Naive thymus-derived CD4-positive, alpha-beta T cell (primary cell): ENCODE measurements at regions not wholly inside any gene's neighbourhood (a gene's known extent, or its start where the extent isn't known, plus 50 kb on each side); places are given as distances from the start of the nearest gene placed in this dataset.
"Not testable (repeated sequence)": the region's sequence is repeated elsewhere in the genome, so short reads cannot be mapped to it uniquely, and the experiment has no call there.

Source experiments
- ATAC-seq: fragments of 150-1000 bp; cut with Tn5 transposase; 2 replicates; pipeline ENCODE4 v1.10.0; 2021; ENCODE audit warnings: mild to moderate bottlenecking, moderate library complexity
- CTCF ChIA-PET: fragments of 350-600 bp; sonication (Branson Sonifier 250); formaldehyde crosslinking; loops from one replicate; lab custom pipeline; 2021; ENCODE audit warnings: antibody characterized with exemption; lab: Charles Lee
- POLR2A ChIA-PET: fragments of 350-600 bp; sonication (Branson Sonifier 250); formaldehyde crosslinking; loops from one replicate; lab custom pipeline; 2021; ENCODE audit warnings: antibody characterized with exemption, inconsistent platforms; lab: Charles Lee
- DNase-seq, 9 donors: peaks; one replicate each; pipeline versions ENCODE4 v3.0.0 to v3.0.0-alpha.2; 2020 to 2022; ENCODE audit warnings: mixed read lengths in 1 of 9
- H3K27ac ChIP-seq: one replicate; pipeline ENCODE4 v1.7.0; 2013; ENCODE audit warnings: mild to moderate bottlenecking, low read depth, low read length, moderate library complexity
- H3K27me3 ChIP-seq, 2 donors: one replicate each; pipeline ENCODE4 v1.7.0; 2013; ENCODE audit warnings: low read length in 2 of 2, mild to moderate bottlenecking in 2 of 2, moderate library complexity in 2 of 2; ENCODE audit not compliant: control insufficient read depth in 2 of 2, insufficient read depth in 2 of 2
- H3K36me3 ChIP-seq, 3 experiments: 1 replicate in 2 of 3; 2 replicates in 1 of 3; pipeline ENCODE4 v1.7.0; 2013; ENCODE audit warnings: low read length in 3 of 3, mild to moderate bottlenecking in 3 of 3, moderate library complexity in 1 of 3; ENCODE audit not compliant: insufficient read depth in 3 of 3, control insufficient read depth in 2 of 3
- H3K4me1 ChIP-seq, 2 donors: one replicate each; pipeline ENCODE4 v1.7.0; 2013; ENCODE audit warnings: low read length in 2 of 2, mild to moderate bottlenecking in 2 of 2, moderate library complexity in 1 of 2; ENCODE audit not compliant: control insufficient read depth in 2 of 2, insufficient read depth in 2 of 2
- H3K4me3 ChIP-seq: 2 replicates; pipeline ENCODE4 v1.7.0; 2013; ENCODE audit warnings: mild to moderate bottlenecking, low read length
- H3K9me3 ChIP-seq, 3 experiments: 1 replicate in 2 of 3; 2 replicates in 1 of 3; pipeline ENCODE4 v1.7.0; 2013; ENCODE audit warnings: low read length in 3 of 3; ENCODE audit not compliant: control insufficient read depth in 2 of 3
- H3K27ac Mint-ChIP-seq, 9 donors: one replicate each; pipeline ENCODE4 v1.8.0; 2020 to 2022; ENCODE audit warnings: mixed read lengths in 9 of 9, mild to moderate bottlenecking in 8 of 9, moderate library complexity in 5 of 9, inconsistent platforms in 2 of 9
- H3K27me3 Mint-ChIP-seq, 5 donors: one replicate each; pipeline ENCODE4 v1.8.0; 2021 to 2022; ENCODE audit warnings: mixed read lengths in 5 of 5, mild to moderate bottlenecking in 1 of 5
- H3K36me3 Mint-ChIP-seq, 5 donors: one replicate each; pipeline ENCODE4 v1.8.0; 2020 to 2022; ENCODE audit warnings: mixed read lengths in 5 of 5, mild to moderate bottlenecking in 3 of 5, inconsistent platforms in 1 of 5
- H3K4me1 Mint-ChIP-seq, 7 donors: one replicate each; pipeline ENCODE4 v1.8.0; 2020 to 2022; ENCODE audit warnings: mixed read lengths in 7 of 7, mild to moderate bottlenecking in 3 of 7, inconsistent platforms in 1 of 7
- H3K4me3 Mint-ChIP-seq, 10 donors: one replicate each; pipeline ENCODE4 v1.8.0; 2020 to 2022; ENCODE audit warnings: mild to moderate bottlenecking in 10 of 10, mixed read lengths in 10 of 10, moderate library complexity in 6 of 10, inconsistent platforms in 2 of 10
- H3K9me3 Mint-ChIP-seq, 11 donors: one replicate each; pipeline ENCODE4 v1.8.0; 2020 to 2022; ENCODE audit warnings: mixed read lengths in 11 of 11, mild to moderate bottlenecking in 4 of 11, inconsistent platforms in 1 of 11, moderate library complexity in 1 of 11
- intact Hi-C, 2 donors: fragments of 100-400 bp; cut with micrococcal nuclease; formaldehyde crosslinking; loops; one replicate each; pipeline ENCODE4 v1.15.1; 2023

- Mint-ChIP-seq H3K4me1 (no peaks in the 10 kb centered on the region), H3K9me3 (peaks cover 3 to 20% (median 7%) of the 10 kb centered on the region in 11 donors), H3K4me3 (no peak overlapping the region), H3K27ac (no peak overlapping the region), H3K36me3 (peaks cover 0 to 3% (median 0%) of the 10 kb centered on the region in 5 donors), H3K27me3 (peaks cover 0 to 37% (median 14%) of the 10 kb centered on the region in 5 donors)
- intact Hi-C loops, result no loop called here
- ATAC-seq (no peak), DNase-seq (no peak)
- no peaks in the 10 kb centered on the region for H3K9me3 ChIP-seq
- H3K27ac ChIP-seq, result no peak overlapping the region
- CTCF ChIA-PET, result no interaction called here
- H3K27me3 ChIP-seq, result no peaks in the 10 kb centered on the region
- POLR2A ChIA-PET, result no interaction called here
- H3K4me3 ChIP-seq, result no peak overlapping the region
- H3K4me1 ChIP-seq, result no peaks in the 10 kb centered on the region
- H3K36me3 ChIP-seq, result no peaks in the 10 kb centered on the region
Measured at GRCh38 chr18:47654988-47655387, 275.5 kb downstream of the SMAD2 start.

GRCh38 chr18:47644896-47645295, 285.6 kb downstream of the SMAD2 start:
- Histone ChIP-seq H3K9me3 (no peaks in the 10 kb centered on the region), H3K36me3 (no peaks in the 10 kb centered on the region), H3K27me3 (no peaks in the 10 kb centered on the region), H3K4me3 (no peak overlapping the region), H3K4me1 (no peaks in the 10 kb centered on the region), H3K27ac (no peak overlapping the region)
- intact Hi-C loops, result no loop called here
- POLR2A ChIA-PET, result no interaction called here
- DNase-seq, result no peak
- H3K4me1 Mint-ChIP-seq, result no peaks in the 10 kb centered on the region
- H3K27me3 Mint-ChIP-seq, result peaks cover 0 to 13% (median 3%) of the 10 kb centered on the region in 5 donors
- peaks cover 0 to 7% (median 0%) of the 10 kb centered on the region in 11 donors for H3K9me3 Mint-ChIP-seq
- no peak overlapping the region for H3K4me3 Mint-ChIP-seq
- no peak overlapping the region for H3K27ac Mint-ChIP-seq
- ATAC-seq, result no peak
- H3K36me3 Mint-ChIP-seq, result no peaks in the 10 kb centered on the region
- CTCF ChIA-PET, result no interaction called here

DNA sequence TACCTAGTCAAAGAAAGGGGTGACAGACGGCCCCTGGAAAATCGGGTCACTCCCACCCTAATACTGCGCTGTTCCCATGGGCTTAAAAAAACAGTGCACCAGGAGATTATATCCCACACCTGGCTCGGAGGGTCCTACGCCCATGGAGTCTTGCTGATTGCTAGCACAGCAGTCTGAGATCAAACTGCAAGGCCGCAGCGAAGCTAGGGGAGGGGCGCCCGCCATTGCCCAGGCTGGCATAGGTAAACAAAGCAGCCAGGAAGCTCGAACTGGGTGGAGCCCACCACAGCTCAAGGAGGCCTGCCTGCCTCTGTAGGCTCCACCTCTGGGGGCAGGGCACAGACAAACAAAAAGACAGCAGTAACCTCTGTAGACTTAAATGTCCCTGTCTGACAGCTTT, 292.9 kb downstream of the SMAD2 start:
- H3K27me3 ChIP-seq, H3K36me3 ChIP-seq, intact Hi-C loops, CTCF ChIA-PET, DNase-seq, H3K27ac Mint-ChIP-seq, POLR2A ChIA-PET, H3K4me3 ChIP-seq, H3K36me3 Mint-ChIP-seq, H3K4me3 Mint-ChIP-seq, H3K4me1 Mint-ChIP-seq, H3K27ac ChIP-seq, ATAC-seq, H3K9me3 Mint-ChIP-seq, H3K9me3 ChIP-seq, H3K4me1 ChIP-seq: not testable (repeated sequence)
- H3K27me3 Mint-ChIP-seq, result peaks cover 0 to 19% (median 8%) of the 10 kb centered on the region in 5 donors

DNA sequence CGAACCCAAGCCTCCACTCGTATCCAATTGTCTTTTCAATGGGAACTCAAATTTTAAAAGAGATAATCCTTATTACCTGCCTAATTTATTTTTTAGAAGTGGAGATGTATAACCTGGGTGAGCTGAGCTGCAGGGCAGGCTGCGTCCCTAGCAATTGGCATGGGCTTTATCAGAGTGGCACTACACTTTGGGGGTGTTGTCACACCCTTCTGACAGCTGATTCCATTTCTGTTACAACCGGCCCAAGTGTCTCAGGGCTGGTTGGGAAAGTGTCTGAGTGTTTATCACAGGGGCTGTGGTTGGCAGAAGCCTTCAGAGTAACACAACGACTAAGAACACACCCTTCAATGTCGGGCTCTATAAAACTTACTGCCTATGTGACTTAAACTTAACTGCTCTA, 295.0 kb downstream of the SMAD2 start:
- Mint-ChIP-seq H3K9me3 (peaks cover 0 to 2% (median 0%) of the 10 kb centered on the region in 11 donors), H3K27ac (no peak overlapping the region), H3K4me3 (no peak overlapping the region), H3K4me1 (no peaks in the 10 kb centered on the region), H3K36me3 (no peaks in the 10 kb centered on the region), H3K27me3 (peaks cover 0 to 28% (median 8%) of the 10 kb centered on the region in 5 donors)
- Histone ChIP-seq H3K9me3 (no peaks in the 10 kb centered on the region), H3K36me3 (no peaks in the 10 kb centered on the region), H3K4me3 (no peak overlapping the region), H3K4me1 (no peaks in the 10 kb centered on the region), H3K27ac (no peak overlapping the region), H3K27me3 (peaks cover 0 to 2% of the 10 kb centered on the region in 2 donors)
- no peak for ATAC-seq
- ChIA-PET POLR2A (no interaction called here), CTCF (no interaction called here)
- DNase-seq, result no peak
- intact Hi-C loops, result no loop called here

- DNase-seq (no peak), ATAC-seq (no peak)
- Mint-ChIP-seq H3K4me1 (no peaks in the 10 kb centered on the region), H3K36me3 (no peaks in the 10 kb centered on the region), H3K4me3 (no peak overlapping the region), H3K9me3 (peaks cover 0 to 3% (median 0%) of the 10 kb centered on the region in 11 donors), H3K27me3 (peaks cover 0 to 45% (median 13%) of the 10 kb centered on the region in 5 donors), H3K27ac (no peak overlapping the region)
- no peaks in the 10 kb centered on the region for H3K9me3 ChIP-seq
- intact Hi-C loops, result no loop called here
- ChIA-PET CTCF (no interaction called here), POLR2A (no interaction called here)
- no peaks in the 10 kb centered on the region for H3K4me1 ChIP-seq
- H3K4me3 ChIP-seq, result no peak overlapping the region
- peaks cover 0 to 2% of the 10 kb centered on the region in 2 donors for H3K27me3 ChIP-seq
- no peak overlapping the region for H3K27ac ChIP-seq
- no peaks in the 10 kb centered on the region for H3K36me3 ChIP-seq
Measured at GRCh38 chr18:47632970-47633635, 297.4 kb downstream of the SMAD2 start.

DNA sequence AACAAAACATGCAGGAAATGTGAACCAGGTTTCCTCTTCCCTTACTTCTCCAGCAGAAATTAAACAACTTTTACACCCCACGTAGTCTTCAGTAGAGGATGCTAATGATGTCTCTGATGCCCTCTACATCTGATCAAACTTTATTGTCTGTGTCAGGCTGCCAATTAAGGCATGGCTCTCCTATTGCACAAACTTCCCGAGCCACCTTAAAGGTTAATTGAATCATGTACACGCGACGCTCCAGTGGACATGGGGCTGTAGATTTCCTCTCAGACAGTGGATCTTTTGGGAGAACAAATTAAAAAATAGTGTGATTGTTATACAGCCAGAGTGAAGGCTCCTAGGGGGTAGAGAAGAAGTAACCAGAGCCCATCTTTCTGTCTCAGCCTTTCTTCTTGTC, 301.6 kb downstream of the SMAD2 start:
- no peaks in the 10 kb centered on the region for H3K9me3 ChIP-seq
- Mint-ChIP-seq H3K4me3 (no peak overlapping the region), H3K27ac (no peak overlapping the region), H3K9me3 (peaks cover 0 to 3% (median 0%) of the 10 kb centered on the region in 11 donors), H3K27me3 (peaks cover 3 to 38% (median 15%) of the 10 kb centered on the region in 5 donors), H3K36me3 (no peaks in the 10 kb centered on the region), H3K4me1 (no peaks in the 10 kb centered on the region)
- H3K36me3 ChIP-seq, result no peaks in the 10 kb centered on the region
- no peak overlapping the region for H3K4me3 ChIP-seq
- POLR2A ChIA-PET, result no interaction called here
- no peak for ATAC-seq
- no peak for DNase-seq
- intact Hi-C loops, result no loop called here
- no peak overlapping the region for H3K27ac ChIP-seq
- H3K27me3 ChIP-seq, result peaks cover 0 to 2% of the 10 kb centered on the region in 2 donors
- no peaks in the 10 kb centered on the region for H3K4me1 ChIP-seq
- CTCF ChIA-PET, result no interaction called here

GRCh38 chr18:47628240-47628781, 302.1 kb downstream of the SMAD2 start:
- no peaks in the 10 kb centered on the region for H3K4me1 Mint-ChIP-seq
- H3K4me3 Mint-ChIP-seq, result no peak overlapping the region
- H3K27me3 Mint-ChIP-seq, result peaks cover 5 to 35% (median 15%) of the 10 kb centered on the region in 5 donors

More at GRCh38 chr18:47628240-47628781, 302.1 kb downstream of the SMAD2 start:
- no peak for ATAC-seq
- H3K36me3 ChIP-seq, result no peaks in the 10 kb centered on the region
- Mint-ChIP-seq H3K27ac (no peak overlapping the region), H3K36me3 (no peaks in the 10 kb centered on the region), H3K9me3 (peaks cover 0 to 3% (median 0%) of the 10 kb centered on the region in 11 donors)
- peaks cover 0 to 2% of the 10 kb centered on the region in 2 donors for H3K27me3 ChIP-seq
- CTCF ChIA-PET, result no interaction called here
- no peaks in the 10 kb centered on the region for H3K4me1 ChIP-seq
- no peak overlapping the region for H3K27ac ChIP-seq
- intact Hi-C loops, result no loop called here
- DNase-seq, result no peak
- no peak overlapping the region for H3K4me3 ChIP-seq
- POLR2A ChIA-PET, result no interaction called here
- H3K9me3 ChIP-seq, result no peaks in the 10 kb centered on the region
